HG03135 (cell line): ENCODE measurements at regions not wholly inside any gene's neighbourhood (a gene's known extent, or its start where the extent isn't known, plus 50 kb on each side); places are given as distances from the start of the nearest gene placed in this dataset.
"Not testable (repeated sequence)": the region's sequence is repeated elsewhere in the genome, so short reads cannot be mapped to it uniquely, and the experiment has no call there.

Experiments used
- ATAC-seq: cut with Tn5 transposase; IDR thresholded peaks from one replicate; pipeline ENCODE4 v1.9.1; 2021; ENCODE audit warnings: mild to moderate bottlenecking, moderate library complexity; ENCODE audit not compliant: unreplicated experiment

DNA sequence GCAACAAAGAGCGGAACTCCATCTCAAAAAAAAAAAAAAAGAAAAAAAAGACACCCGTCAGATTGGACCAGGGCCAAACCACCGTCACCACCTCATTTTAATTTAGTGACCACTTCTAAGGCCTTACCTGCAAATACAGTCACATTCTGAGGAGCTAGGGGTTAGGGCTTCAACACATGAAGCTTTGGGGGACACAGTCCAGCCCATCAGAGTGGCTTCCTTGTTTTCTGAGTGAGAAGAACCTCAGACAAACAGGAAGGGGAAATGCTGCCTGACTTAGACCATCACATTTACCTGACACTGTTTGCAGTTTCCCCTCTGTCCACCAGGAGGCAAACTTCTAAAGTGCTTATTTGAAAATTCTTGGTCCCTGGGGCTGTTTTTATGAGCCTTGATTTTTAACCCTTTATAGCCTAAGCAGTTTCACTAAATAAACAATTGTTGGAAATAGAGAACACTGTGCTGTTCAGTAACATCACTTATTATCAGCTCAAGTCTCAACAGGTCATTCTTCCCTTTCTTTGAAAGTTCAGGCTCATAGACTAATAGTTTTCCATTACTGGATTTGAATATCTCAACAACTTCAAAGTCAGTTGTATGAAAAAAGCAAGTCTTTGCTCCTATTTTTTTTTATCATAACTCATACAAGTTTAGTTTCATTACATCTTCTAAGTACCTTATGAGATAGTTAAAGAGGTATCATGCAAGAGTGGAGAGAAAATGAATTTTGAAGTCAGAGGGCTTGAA lies 74.9 kb upstream of the WASF3 start:
- ATAC-seq = peak; percentile 71

GRCh38 chr13:26483546-26483945 lies 73.9 kb upstream of the WASF3 start:
- no peak for ATAC-seq

DNA sequence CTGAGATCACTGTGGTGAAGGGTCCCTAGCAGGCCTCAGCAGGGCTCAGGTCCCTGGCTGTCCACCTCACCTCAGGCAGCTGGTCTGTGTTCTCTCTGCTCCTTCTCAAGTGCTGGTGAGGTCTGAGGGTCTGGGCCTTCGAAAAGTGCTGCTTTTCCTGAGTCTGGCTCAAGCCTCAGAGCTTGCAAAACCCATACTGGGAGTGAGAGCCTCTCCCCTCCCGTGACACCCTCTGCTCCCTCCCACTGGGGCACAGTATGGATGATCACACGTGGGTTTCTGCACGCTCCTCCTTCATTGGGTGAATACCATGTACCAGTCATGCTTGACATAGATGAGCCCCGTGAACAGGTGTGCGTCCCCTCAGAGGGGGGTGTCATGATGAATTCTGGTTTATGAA lies 73.3 kb upstream of the WASF3 start:
- no peak for ATAC-seq

GRCh38 chr13:26485288-26485687 lies 72.2 kb upstream of the WASF3 start:
- ATAC-seq = no peak

GRCh38 chr13:26485786-26486185 lies 71.7 kb upstream of the WASF3 start:
- ATAC-seq = no peak

GRCh38 chr13:26486550-26486949 lies 70.9 kb upstream of the WASF3 start:
- no peak for ATAC-seq

DNA sequence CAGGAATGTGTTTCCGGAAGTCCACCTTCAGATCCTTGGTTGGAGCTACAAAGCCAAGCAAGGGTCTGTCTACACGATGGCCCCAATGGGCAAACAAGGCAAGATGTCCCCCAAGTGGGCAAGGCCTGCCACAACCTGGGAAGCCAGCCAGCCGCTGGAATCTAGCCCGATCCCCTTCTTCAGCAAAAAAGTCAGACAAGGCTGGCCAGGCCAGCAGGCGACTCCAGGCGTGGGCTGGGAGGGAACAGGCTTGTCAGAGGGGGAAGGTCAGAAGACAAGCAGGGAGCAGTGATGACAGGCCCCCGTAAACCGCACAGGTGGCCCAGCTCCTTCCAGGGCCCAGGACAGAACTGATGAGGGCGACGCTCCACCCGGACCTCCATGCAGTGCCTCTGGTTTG lies 69.7 kb upstream of the WASF3 start:
- ATAC-seq = no peak

DNA sequence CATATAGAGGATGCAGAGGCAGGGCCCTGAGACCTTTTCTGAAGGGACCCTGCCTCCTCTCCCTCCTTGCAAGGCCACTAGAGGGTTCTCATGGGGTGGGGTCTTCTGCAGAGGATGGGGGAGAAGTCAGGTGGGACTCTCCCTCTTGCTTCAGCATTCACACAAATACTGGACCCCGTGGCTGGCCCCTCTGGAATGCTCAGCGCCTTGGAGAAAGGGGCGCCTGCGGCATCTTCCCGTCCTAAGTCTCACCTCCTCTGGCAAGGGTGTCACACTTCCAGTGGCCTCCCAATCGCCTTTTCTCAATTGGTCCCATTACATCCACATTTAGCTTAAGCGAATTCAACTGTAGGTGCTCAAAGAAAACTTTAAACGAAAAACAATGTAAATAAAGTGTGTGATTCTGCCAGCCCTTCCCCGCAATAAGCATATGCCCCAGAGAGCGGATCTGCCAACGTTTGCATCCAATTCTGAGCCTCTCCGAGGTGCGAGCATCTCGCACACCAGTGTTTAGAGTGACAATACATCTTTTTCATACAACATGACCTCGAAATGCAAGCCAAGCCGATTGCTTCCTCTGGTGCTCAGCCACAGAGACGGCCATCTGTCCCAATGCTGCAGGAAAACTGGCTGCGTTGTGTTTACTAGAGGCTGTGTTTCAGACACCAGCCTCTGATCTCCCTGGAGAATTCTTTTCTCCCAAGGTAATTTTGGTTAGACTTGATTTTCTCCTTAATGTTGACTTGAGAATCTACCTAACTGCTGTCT lies 69.1 kb upstream of the WASF3 start:
- ATAC-seq = no peak

DNA sequence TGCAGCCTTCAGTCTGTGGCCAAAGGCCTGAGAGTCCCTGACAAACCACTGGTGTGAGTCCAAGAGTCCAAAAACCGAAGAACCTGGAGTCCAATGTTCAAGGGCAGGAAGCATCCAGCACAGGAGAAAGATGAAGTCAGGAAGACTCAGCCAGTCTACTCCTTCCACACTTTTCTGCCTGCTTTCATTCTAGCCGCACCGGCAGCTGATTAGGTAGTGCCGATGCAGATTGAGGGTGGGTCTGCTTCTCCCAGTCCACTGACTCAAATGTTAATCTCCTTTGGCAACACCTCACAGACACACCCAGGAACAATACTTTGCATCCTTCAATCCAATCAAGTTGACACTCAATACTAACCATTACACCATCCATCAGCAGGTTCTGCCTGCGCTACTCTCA lies 65.2 kb upstream of the WASF3 start:
- ATAC-seq = not testable (repeated sequence)

DNA sequence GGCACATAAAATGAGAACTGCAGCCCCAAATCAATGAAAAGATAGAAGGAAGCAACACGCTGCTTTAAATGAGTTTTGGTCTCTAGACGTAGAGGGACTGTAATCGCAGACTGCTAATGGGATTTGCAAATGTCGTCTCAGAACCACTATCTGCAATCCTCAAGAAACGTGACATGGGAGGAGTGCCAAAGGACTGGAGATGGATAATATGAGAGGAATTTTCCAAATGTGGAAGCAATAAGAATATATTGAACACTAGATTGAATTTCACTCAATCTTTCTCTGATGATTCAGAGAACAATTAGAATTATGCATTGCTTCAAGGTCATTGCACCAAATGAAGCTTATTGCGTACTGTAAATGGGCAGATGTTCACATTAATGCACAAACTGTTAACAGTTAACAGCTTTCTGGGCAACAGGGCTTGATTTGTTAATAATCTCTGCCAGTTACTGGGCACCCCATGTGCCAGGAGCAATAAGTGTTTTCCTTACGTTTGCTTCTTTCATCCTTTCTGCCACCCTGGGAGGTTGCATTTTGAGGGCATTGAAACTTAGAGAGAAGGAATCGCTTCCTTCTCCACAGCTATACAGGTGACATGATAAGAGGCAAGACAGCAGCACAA lies 62.8 kb upstream of the WASF3 start:
- ATAC-seq = no peak

DNA sequence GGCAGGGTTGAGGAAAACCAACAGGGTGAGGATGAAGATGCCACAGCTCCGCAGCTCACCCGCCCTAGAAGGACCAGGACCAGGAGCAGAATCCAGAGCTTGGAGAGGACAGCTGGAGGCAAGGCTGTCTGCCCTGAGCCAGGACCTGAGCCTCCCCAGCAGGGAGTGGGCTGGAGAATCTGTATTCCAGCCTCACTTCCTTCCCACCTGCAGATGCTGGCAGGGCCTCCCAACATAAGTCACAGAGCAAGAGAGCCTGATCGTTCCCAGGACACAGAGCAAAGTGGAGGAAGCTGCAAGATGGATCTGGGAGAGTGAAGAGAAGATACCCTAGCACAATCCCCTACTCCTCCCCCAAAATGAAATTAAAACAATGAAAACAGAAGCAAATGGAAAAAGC lies 61.7 kb upstream of the WASF3 start:
- no peak for ATAC-seq

- ATAC-seq = no peak
Measured at GRCh38 chr13:26497968-26498511, 59.4 kb upstream of the WASF3 start.

DNA sequence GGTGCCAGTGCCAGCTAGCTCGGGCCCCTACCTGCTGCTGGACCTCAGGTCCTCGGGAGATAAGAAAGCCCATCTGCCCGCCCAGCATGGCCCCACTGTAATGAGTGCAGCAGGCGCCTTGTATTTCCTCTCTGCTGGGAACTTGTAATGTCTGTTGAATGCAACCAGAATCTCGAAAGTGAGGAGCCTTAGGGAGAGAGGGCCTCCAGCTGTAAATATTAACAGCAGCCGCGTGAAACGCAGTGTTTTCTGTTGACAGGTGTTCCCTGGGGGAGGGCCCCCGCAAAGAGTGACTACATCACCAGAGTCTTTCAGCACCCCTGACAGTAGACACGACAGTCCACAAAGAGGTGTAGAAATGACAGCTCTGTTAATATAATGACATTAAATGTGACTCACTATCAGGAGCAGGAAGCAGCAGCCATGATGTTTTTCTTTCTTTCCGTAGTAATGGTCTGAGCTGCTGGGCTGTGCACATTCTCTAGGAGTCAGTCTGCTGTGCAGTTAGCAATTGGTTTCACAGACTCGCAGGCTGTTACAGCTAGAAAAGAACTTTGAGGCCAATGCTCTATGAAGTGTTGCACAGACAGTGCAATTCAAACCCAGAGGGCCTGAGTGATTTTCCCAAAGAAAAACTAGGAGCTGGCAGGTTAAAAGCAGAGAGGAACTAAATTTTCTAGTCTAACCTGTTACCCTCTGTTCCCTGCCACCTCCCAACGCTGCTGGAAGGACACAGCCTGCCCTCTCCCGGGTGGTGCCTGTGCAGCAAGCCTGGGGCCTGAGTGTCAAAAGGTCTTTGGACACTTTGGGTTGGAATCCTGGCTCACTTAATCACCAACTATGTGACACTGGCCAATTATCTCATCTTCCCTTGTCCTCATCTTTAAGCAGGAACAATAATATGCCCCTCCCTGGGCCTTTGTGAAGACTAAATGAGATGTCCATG lies 58.6 kb upstream of the WASF3 start:
- ATAC-seq = no peak

- no peak for ATAC-seq
Measured at GRCh38 chr13:26500618-26501320, 56.7 kb upstream of the WASF3 start.

GRCh38 chr13:26501641-26502040 lies 55.8 kb upstream of the WASF3 start:
- no peak for ATAC-seq

- no peak for ATAC-seq
Measured at GRCh38 chr13:26502826-26503225, 54.7 kb upstream of the WASF3 start.

DNA sequence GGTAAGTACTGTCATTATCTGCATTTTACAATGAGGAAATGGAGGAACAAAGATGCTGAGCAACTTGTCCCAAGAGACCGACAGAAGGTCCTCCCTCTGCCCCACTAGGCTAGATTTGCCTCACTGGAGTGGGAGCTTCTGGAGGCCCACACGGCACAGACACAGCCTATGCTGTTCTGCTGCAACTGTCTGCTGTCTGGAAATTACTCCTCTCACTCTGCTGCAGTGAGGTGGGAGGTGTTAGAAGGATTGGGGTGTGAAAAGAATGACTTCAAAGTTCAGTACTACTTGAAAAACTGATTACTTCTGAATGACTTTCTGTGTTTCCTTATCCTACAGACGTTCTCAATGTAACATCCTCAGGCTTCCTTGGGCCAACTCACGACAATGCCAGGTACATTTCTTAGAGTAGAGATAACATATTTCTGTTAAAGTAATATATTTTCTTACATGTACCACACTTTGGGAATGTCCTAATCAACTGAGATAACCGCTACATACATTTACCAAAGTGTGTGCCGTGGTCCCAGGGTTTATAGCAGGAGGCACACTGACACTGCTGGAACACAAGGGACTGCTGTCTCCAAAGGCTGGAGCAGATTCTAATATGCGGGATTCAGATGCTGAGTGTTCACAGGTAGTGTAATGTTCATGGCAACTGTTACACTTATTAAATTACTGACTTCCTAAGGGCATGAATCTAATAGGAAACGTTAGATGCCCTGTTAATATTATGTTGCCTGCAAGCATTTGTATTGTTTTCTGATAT lies 53.5 kb upstream of the WASF3 start:
- no peak for ATAC-seq
